Thyroid gland (tissue), 4 donors: ENCODE measurements at regions not wholly inside any gene's neighbourhood (a gene's known extent, or its start where the extent isn't known, plus 50 kb on each side); places are given as distances from the start of the nearest gene placed in this dataset.

Experiments
- DNase-seq, 2 donors: peaks; one replicate each; pipeline ENCODE4 v3.0.0-alpha.2; 2019
- H3K27ac ChIP-seq, 3 donors: fragments of 200-600 bp; sonication (generic); 1 replicate in 2 of 3; 2 replicates in 1 of 3; pipeline ENCODE4 v1.5.1; 2016 to 2019; ENCODE audit warnings: mild to moderate bottlenecking in 1 of 3, moderate library complexity in 1 of 3
- H3K27me3 ChIP-seq: fragments of 200-600 bp; sonication (generic); one replicate; pipeline ENCODE4 v1.5.1; 2019
- H3K36me3 ChIP-seq, 2 donors: fragments of 200-600 bp; sonication (generic); one replicate each; pipeline ENCODE4 v1.5.1; 2016 to 2019
- H3K4me1 ChIP-seq, 2 donors: fragments of 200-600 bp; sonication (generic); one replicate each; pipeline ENCODE4 v1.5.1; 2017 to 2019
- H3K4me3 ChIP-seq, 3 donors: fragments of 200-600 bp; sonication (generic); replicated peaks in 1 of 3; 1 replicate in 2 of 3; 2 replicates in 1 of 3; pipeline ENCODE4 v1.5.1; 2016; ENCODE audit warnings: mild to moderate bottlenecking in 1 of 3
- H3K9me3 ChIP-seq: fragments of 200-600 bp; sonication (generic); one replicate; pipeline ENCODE4 v1.5.1; 2017
- POLR2A ChIP-seq, 2 donors: fragments of 450-650 bp; IDR thresholded peaks; one replicate each; pipeline ENCODE4 v1.6.1; 2017; ENCODE audit warnings: antibody characterized with exemption in 2 of 2, mild to moderate bottlenecking in 2 of 2, moderate library complexity in 1 of 2
- WGBS, 2 donors: methylation state at CpG; one replicate each; pipeline ENCODE4 v1.1.5; 2017; 5-methylcytosine and 5-hydroxymethylcytosine counted together
- intact Hi-C: fragments of 100-400 bp; cut with DNase I; formaldehyde crosslinking; loops from one replicate; pipeline ENCODE4 v1.15.1; 2023
- TF ChIP-seq, protein P1 (sequence below), 6 experiments: fragments of 200-600 bp in 3 of 6; fragments of 450-650 bp in 3 of 6; sonication (generic) in 3 of 6; IDR thresholded peaks; one replicate each; pipeline ENCODE4 v1.5.1; 2016 to 2019; ENCODE audit warnings: antibody characterized with exemption in 6 of 6, mild to moderate bottlenecking in 2 of 6, inconsistent platforms in 1 of 6, moderate library complexity in 1 of 6

DNA sequence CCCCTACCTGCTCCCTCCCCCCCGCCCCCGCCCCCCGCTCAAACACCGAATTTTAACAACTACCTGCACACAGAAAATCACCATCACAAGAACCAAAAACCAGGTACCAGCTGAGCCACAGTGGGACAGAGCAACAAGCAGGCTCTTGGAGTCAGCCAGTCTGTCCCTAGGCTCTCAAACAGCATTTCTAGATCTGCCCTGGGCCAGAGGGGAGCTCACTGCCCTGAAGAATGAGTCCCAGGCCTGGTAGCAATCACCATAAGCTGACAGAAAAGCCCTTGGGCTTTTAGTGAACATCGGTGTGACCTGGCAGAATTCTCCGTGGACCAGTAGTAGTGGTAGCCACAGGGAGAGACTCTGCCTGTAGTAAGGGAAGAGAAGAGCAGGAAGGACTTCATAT, 58.3 kb downstream of the C11orf87 start:
- no peaks in the 10 kb centered on the region for H3K27me3 ChIP-seq
- no peak for DNase-seq
- 25 to 50% methylated on average over 6 of the region's 6 CpGs for WGBS, 2 donors
- H3K36me3 ChIP-seq = no peaks in the 10 kb centered on the region
- no peak overlapping the region for H3K27ac ChIP-seq
- intact Hi-C loops = no loop called here
- no peaks in the 10 kb centered on the region for H3K9me3 ChIP-seq
- H3K4me1 ChIP-seq = no peaks in the 10 kb centered on the region
- no peak overlapping the region for H3K4me3 ChIP-seq
- TF ChIP-seq POLR2A (IDR thresholded peaks at IDR 0.05) = no peak
- TF ChIP-seq, protein P1, sequence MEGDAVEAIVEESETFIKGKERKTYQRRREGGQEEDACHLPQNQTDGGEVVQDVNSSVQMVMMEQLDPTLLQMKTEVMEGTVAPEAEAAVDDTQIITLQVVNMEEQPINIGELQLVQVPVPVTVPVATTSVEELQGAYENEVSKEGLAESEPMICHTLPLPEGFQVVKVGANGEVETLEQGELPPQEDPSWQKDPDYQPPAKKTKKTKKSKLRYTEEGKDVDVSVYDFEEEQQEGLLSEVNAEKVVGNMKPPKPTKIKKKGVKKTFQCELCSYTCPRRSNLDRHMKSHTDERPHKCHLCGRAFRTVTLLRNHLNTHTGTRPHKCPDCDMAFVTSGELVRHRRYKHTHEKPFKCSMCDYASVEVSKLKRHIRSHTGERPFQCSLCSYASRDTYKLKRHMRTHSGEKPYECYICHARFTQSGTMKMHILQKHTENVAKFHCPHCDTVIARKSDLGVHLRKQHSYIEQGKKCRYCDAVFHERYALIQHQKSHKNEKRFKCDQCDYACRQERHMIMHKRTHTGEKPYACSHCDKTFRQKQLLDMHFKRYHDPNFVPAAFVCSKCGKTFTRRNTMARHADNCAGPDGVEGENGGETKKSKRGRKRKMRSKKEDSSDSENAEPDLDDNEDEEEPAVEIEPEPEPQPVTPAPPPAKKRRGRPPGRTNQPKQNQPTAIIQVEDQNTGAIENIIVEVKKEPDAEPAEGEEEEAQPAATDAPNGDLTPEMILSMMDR (IDR thresholded peaks at IDR 0.05) = no peak

DNA sequence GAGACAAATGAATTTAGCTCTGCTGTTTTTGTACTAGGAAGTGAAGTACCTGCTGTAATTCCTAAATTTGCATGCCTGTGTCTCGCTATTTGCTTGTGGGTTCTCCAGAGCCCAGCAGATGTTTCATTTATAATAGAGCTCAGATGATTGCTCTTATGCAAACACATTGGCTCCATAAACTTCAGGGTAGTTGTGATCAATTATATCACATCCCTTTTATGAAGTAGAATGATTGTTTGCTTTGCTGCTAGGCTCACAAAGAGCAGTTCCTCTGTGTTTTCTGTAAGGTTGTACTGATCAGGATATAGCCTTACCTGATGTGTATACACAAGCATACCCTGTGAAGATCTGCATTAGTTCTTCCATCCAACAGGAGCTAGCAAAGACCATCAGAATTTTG, 64.1 kb downstream of the C11orf87 start:
- H3K4me1 ChIP-seq = no peaks in the 10 kb centered on the region
- H3K9me3 ChIP-seq = no peaks in the 10 kb centered on the region
- H3K36me3 ChIP-seq = no peaks in the 10 kb centered on the region
- intact Hi-C loops = no loop called here
- 56 to 64% methylated on average over 1 of the region's 1 CpG for WGBS, 2 donors
- DNase-seq = no peak
- H3K27ac ChIP-seq = no peak overlapping the region
- no peaks in the 10 kb centered on the region for H3K27me3 ChIP-seq
- no peak overlapping the region for H3K4me3 ChIP-seq
- TF ChIP-seq, protein P1 (IDR thresholded peaks at IDR 0.05) = no peak
- no peak for TF ChIP-seq POLR2A (IDR thresholded peaks at IDR 0.05)

DNA sequence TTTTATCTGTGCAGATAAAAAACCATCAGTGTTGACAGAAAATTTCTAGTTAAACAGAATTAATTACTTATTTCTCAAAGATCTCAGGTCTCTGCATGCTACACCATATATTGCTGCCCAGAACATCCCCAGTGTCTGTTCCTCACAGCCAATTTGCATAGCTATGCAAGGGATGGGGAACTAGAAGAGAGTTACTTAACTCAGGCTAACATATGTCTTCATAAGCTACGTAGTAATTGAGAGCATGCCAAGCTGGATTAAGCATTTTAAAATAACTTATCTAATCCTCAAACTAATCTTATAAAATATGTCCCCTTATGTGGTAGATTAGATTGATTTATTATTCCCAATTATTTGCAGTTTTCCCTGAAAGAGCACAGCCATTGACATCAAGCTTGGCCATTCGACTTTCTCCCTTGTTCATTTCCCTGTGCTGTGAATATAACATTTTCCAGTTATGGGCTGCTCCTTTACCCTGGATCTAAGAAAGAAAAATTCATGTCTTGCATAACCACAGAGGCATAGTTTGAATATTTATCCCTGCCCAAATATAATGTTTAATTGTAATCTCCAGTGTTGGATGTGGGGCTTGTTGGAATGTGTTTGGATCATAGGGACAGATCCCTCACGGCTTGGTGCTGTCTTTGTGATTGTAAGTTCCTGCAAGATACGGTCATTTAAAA, 69.1 kb downstream of the C11orf87 start:
- no peaks in the 10 kb centered on the region for H3K36me3 ChIP-seq
- 52 to 54% methylated on average over 4 of the region's 4 CpGs for WGBS, 2 donors
- intact Hi-C loops = no loop called here
- no peaks in the 10 kb centered on the region for H3K9me3 ChIP-seq
- DNase-seq = no peak
- H3K27ac ChIP-seq = no peak overlapping the region
- TF ChIP-seq POLR2A (IDR thresholded peaks at IDR 0.05) = no peak
- TF ChIP-seq, protein P1 (IDR thresholded peaks at IDR 0.05) = no peak
- no peaks in the 10 kb centered on the region for H3K4me1 ChIP-seq
- no peak overlapping the region for H3K4me3 ChIP-seq
- no peaks in the 10 kb centered on the region for H3K27me3 ChIP-seq

DNA sequence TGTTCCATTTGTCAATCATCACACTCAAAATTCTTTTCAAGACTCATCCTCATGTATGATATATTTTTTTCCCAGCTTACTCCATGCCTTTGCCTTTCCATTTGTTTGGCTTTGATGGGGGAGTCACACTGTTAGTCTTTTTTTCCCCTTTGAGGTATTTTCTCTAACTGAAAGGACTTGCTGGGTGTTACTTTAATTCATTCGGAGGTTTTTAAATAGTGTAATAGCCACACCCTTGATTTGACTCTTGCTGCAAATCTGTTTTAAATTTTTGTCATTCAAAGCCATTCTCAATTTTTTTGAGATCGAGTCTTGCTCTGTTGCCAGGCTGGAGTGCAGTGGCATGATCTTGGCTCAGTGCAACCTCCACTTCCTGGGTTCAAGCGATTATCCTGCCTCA, 84.1 kb downstream of the C11orf87 start:
- no peak overlapping the region for H3K27ac ChIP-seq
- no peaks in the 10 kb centered on the region for H3K27me3 ChIP-seq
- H3K9me3 ChIP-seq = no peaks in the 10 kb centered on the region
- WGBS, 2 donors = 86 to 94% methylated on average over 3 of the region's 3 CpGs
- no peak for DNase-seq
- no peaks in the 10 kb centered on the region for H3K4me1 ChIP-seq
- TF ChIP-seq, protein P1 (IDR thresholded peaks at IDR 0.05) = no peak
- TF ChIP-seq POLR2A (IDR thresholded peaks at IDR 0.05) = no peak
- H3K36me3 ChIP-seq = no peaks in the 10 kb centered on the region
- no peak overlapping the region for H3K4me3 ChIP-seq
- intact Hi-C loops = no loop called here

DNA sequence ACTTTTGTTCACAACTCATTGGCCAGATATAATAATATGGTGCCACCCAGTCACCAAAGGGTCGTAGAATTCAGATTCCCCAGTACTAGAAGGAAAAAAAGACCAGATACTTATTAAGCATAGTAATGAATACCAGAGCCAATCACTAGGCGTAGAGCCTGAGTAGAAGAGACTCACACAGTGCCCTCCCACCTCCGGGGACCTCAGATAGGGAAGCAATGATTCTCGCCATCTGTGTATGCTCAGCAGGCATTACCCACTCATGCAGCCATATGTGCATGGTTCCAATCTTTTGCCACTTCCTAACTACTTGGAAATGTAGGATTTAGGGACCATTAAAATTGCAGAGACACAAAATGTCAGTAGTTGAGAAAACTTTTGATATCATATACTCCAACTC, 85.3 kb downstream of the C11orf87 start:
- WGBS, 2 donors = 79 to 89% methylated on average over 4 of the region's 4 CpGs
- Histone ChIP-seq H3K4me1 (no peaks in the 10 kb centered on the region), H3K4me3 (no peak overlapping the region), H3K36me3 (no peaks in the 10 kb centered on the region), H3K27ac (no peak overlapping the region), H3K9me3 (no peaks in the 10 kb centered on the region), H3K27me3 (no peaks in the 10 kb centered on the region)
- no peak for DNase-seq
- TF ChIP-seq, protein P1 (IDR thresholded peaks at IDR 0.05) = no peak
- TF ChIP-seq POLR2A (IDR thresholded peaks at IDR 0.05) = no peak
- intact Hi-C loops = no loop called here
